ENCODE measurements at regions not wholly inside any gene's neighbourhood (a gene's known extent, or its start where the extent isn't known, plus 50 kb on each side); places are given as distances from the start of the nearest gene placed in this dataset.

DNA sequence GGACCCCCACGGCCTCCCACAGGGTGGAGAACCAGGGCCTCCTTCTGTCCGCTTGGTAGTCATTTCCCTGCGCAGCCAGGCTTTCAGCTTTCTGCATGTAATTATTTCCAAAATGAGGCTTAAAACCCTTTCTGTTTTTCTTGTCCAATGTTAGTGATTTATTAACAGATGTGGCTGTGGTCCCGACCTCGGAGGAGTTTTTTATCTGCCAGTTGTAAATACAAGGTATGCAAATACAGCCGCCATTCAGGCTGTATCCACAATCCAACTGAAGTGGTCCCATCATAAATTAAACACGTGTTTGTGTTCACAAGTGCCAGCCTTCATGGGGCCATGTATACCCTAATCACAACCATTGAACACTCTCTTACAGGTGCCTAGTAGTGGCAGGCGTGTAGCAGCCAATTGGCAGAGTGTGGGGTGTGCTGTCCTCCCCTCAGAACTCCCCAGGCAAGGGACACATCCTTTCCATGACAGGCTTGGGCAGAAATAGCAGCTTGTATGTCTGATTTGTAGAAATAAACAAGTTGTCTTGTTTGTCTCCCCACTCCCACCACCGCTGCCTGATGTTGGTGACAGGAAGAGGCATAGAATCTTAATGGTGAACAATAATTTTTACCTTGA lies 251.3 kb upstream of the MKI67 start:
- DNase-seq, result no peak

DNA sequence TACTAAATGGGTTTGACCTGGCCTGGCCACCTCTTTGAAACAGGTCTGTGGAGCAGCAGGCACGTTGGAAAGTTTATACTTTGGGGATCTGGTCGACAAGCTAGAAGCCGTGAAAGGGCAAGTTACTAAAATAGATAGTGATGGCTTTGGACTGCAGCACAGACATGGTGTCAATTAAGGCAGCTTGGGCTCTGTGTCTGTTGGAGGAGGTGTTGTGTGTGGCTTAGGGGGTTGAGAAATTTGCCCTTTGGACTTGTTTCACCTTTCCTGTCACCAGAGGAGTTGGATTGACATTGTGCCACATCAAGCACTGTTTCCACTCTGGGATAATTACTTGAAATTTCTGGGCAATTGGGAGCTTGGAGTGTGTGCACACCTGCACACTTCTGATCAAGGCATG lies 251.8 kb upstream of the MKI67 start:
- no peak for DNase-seq

DNA sequence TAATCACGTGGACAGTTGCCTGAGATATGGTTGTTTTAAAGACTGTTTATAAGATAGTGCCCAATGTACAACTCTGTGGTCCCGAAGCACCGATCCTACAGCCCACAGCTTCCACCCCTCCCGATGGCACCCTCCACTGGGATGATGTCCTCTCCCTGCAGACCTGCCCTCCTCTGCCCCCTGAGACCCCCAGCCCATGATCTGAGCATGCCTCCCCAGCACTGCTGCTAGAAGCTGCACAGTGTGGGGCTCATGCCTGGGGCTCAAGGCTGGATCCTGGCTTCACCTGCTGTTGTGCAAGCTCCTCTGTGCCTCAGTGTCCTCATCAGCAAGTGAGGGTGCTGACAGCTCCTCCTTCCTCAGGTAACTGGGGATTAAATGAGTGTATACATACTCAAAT lies 254.7 kb upstream of the MKI67 start:
- no peak for DNase-seq

DNA sequence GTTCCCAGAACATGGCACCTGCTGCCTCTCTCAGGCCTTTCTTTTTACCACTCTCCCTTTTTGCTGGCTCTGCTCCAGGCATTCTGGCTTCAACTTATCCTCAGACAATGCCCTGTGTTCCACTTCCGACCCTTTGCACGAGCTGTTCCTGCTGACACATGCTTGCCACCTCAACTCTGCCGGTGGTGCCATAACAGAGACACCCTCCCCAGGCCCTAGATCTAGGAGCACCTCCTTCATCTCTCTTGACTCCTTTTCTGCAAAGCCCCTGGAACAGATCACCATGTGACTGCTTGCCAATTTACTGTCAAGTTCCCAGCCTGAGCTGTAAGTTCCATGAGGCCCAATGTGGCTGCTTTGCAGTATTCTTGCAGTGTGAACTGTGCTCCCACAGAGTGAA lies 256.0 kb upstream of the MKI67 start:
- peak; percentile 32 for DNase-seq

DNA sequence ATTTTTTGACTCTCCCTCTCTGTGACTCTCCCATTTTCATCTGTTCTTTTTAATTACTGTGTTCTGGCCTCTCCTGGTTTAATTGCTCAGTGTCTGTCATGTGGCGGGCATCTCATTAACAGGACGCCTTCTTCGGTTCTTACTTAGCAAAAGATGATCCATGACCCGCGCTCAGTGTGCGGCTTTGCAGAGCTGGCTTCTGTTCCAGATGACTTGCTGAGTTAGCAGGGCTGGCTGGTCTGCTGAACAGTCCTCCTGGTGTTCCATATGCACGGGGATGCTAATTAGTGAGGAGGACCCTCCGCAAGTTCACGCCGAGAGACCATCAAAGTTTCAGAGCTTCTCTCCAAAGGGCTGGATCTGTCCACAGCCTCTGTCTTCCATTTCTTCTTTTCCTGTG lies 258.6 kb upstream of the MKI67 start:
- DNase-seq, result no peak

DNA sequence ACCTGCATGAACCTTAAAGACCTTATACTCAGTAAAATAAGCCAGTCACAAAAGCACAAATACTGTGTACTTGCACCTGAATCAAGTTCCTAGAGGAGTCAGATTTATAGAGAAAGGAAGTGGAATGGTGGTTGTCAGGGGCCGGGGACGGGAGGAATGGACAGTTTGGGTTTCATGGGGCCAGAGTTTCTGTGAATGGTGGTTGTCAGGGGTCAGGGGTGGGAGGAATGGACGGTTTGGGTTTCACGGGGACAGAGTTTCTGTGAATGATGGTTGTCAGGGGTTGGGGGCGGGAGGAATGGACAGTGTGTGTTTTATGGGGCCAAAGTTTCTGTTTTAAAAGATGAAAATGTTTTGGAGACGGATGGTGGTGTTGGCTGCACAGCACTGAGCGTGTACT lies 260.0 kb upstream of the MKI67 start:
- DNase-seq, result no peak

DNA sequence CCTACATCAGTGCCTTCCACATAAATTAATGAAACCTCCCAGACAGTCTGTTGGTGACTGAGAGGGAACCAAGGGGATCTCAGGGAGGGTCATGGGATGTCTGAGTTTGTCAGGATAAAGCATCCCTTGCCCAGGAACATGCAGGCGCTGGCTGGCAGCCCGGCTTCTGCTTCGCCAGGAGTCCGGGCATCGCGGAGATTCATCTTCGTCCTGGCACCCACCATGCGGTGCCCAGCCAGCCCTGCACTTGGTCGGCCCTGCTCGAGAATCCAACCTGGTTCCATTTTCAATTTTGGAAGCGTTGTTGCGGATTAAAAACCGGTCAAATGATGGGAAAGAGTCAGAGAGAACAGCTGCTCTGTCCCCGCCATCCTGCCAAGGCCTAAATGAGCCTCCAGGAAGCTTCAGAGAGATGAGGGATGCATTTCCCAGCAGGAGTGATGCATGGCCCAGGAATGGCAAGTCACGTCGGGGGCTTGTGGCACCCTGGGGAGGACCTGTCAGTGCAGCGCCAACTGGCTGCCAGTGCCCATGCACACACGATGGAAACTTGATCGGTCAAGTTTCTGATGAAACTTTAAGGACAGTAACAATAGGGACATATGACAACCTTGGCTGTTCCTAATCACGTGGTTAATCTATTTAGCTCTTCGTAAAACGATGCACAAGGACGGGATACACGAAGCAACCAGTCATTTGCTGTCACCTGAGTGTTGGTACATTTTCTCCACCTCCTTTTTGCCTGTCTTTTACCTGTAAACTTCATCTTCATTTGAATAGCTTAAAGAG lies 260.8 kb upstream of the MKI67 start:
- DNase-seq, result peak; percentile 76

DNA sequence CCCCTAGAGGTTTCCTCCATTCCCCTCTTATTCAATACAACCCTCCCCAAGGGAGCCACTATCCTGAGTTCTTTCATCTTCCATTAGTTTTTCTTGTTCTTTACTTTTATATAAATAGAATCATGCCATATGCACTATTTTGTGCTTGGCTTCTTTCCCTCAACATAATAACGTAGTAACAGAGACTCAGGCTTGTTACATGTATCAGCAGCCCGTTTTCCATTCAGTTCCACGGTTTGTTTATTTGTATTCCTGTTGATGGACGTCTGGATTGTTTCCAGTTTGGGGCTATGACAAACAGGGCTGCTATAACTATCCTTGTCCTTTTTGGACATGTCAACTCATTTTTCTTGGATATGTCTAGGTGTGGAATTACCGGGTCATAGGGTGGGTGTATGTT lies 264.4 kb upstream of the MKI67 start:
- DNase-seq, result peak; percentile 85

DNA sequence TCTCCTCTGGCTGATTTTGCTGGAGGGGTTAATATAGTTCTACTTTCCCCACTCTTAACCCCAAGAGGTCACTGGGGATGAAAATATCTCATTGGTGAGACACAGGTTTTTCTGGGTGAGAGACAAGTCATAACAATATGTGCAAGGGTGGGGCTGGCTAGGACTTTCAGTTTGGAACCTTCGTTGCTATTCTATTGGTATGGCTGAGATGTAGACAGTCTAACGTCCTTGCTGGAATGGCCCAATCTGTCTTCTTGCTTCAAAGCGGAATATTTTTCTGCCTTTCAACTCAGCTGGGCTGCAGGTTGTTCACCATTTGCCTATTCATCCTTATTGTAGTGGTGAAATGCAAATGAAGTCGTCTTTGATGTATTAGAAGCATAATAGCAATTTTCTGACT lies 267.3 kb upstream of the MKI67 start:
- DNase-seq, result no peak

DNA sequence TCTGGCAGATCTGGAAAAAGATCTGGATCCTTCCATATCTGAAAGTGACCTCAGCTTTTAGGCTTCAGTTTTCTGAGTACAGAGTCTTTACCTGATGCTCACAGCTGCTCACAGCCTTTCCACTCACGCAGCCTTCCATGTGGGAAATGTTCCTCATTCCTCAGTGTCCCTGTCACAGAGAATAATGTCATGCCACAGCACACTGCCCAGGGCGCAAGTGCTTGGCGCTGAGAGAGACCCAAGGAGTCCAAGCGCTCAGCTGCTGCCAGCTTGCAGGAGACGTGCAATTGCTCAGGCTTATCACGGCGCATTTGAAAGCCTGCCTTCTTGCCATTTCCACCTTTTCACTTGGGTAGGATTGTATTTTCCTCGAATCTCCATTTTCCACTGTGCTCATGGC lies 271.9 kb upstream of the MKI67 start:
- DNase-seq, result peak; percentile 32

DNA sequence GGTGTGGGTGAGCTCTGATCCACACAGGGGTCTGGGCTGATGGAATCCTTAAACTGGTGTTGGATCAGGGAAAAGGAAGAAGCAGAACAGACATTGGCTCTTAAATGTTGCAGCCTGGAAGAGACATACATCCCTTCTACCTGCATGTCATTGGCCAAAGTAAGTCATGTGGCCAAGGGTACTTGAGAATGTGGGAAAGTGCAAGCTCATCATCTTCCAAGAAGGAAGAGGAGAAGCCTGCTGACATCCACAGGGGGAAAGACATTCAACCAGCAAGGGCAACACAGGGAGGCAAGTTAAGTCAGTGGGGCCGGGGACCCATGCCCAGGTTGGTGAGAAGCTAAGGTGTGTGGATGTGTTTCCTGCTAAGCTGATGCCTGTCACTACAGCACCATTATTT lies 272.8 kb upstream of the MKI67 start:
- DNase-seq, result no peak

DNA sequence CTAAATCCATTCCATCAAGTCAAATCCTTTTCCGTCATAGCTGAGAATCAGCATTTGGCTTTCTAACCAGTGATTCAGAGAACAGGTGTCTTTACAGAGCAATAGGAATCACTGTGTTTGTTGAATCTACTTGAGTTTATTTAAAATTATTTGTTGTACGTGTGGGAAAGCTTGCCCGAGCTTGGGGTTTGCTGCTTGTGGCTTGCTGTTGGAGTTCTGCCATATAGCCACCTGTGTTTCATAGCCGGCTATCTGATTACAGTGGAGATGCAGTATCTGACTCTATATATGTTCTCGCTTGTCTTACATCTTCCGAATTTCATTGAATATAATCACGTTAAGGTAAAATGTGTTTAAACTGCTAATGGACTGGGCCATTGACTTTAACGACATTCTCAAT lies 274.3 kb upstream of the MKI67 start:
- peak; percentile 39 for DNase-seq

DNA sequence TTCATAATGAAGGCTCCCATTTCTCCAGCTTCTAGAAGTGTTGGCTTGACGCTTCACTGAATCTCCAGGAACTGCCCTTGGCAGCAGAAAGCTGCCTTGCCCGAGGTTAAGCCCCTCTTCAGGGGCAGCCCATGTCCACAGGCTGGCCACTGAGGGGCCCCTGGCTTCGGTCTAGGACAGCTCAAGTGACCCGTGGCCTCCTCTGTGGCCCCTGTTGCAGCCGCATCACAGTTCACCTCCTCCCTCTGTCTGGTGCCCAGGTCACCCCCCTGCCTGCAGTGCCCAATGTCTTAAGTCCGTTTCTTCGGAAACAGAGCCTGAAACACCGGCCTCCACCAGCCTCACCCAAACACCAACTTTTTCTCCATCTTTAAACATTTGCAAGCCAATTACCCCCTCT lies 279.2 kb upstream of the MKI67 start:
- no peak for DNase-seq

DNA sequence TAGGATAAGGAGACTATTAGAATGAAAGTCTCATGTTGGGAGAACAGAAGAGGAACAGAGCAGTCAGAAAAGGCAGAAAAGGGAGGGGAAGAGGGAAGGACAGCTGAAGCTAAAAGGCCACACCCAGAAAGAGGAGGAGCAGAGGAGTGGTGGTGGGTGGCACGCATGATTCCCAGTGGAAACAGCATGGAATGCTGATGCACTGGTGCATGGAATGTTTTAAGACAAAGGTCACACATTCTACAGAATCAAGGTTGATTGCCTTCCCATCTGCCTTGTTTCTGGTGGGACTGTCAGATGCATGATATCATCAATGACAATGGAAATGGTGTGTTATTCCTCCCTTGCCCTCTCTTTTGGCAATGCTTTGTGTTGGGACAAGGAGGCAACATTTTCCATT lies 285.4 kb upstream of the MKI67 start:
- no peak for DNase-seq

DNA sequence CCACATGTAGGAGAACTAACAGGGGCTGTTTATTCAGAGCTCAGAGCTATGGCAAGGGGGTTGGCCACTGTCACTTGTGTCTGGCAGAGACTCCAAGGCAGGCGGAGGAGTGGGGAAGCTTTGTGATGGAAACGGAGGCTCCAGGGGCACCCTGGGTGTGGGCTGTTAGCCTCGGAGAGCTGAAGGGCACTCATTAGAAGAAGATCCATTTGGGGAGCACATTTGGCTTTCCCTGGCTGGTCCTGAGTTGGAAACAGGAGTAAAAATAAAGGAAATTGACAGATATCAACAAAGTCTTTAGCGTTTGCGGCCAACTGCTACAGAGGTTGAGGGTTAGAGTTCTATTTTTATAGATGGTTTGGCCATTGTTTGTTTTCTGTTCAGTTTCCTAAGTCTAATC lies 288.3 kb upstream of the MKI67 start:
- DNase-seq, result no peak

DNA sequence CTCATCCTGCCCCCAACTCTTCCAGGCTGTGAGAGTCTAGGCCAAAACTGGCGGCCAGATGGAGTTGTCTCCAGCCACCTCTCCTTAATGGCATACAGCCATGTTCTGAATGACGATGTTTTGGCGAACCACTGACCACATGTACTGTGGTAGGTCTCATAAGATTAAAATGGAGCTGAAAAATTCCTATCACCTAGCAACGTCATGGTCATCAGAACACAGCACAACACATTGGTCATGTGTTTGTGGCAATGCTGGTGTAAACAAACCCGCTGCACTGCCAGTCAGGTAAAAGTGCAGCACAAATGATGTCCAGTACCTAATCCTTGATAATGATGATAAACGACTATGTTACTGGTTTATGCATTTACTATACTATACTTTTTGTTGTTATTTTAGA lies 290.0 kb upstream of the MKI67 start:
- DNase-seq, result no peak

DNA sequence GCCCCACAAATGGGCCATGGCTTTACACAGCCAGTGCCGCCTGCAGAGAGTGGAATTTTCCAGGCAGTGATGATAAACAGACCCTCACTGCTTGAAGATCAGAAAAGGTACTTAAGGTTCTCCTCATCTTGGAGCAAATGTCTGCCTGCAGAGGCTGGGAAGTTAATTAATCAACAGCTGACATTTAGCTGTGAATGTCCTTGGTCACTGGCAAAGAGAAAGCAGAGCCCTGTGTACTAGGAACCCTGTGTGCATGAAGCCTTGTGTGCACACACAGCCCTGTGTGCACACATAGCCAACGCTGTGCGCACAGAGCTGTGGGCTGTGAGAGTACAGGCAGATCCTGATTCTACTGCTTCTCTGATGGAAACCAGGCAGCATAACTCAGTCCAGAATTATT lies 291.6 kb upstream of the MKI67 start:
- no peak for DNase-seq

DNA sequence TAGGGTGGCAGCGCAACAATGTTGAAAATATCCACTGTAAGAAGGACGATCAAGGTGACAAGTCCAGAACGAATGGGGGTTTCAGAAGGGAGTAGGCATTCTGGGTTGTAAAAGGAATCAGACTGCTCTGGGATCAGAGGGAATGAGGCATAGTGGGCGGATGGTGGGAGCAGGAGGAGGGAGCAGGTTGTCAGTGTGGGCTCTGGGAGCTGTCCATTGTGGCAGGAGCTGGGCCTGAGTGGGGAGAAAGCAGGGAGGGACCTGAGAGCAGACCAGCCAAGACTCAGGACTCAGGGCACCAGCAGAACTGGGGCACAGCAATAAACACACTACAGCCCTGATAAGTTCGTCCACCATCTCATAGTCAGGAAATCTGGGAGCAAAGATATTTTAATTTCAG lies 292.6 kb upstream of the MKI67 start:
- no peak for DNase-seq

DNA sequence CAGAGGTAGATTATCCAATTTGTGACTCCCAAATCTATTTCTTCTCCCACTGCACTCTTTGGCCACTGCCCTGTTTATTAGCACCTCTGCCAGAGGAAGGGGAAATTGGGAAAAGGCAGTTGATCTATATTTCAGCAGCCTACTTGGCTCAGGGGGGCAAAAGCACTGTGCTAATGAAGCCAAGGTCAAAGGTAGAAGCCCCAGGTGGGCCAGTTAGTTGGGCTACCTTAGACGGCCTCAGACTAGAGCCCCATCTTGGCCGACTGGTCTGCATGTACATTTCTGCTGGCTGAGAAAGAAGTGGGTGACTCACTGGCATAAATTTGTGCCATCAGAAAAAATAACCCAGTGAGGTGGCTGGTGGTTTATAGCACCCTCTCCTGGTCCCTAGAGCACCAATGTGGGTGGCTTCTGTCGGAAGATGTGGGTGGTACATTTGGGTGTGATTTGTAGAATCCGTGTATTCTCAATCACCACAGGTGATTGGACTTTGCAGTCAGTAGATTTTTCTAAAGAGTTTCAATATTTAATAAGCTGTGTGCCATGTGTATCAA lies 293.3 kb upstream of the MKI67 start:
- DNase-seq, result no peak

DNA sequence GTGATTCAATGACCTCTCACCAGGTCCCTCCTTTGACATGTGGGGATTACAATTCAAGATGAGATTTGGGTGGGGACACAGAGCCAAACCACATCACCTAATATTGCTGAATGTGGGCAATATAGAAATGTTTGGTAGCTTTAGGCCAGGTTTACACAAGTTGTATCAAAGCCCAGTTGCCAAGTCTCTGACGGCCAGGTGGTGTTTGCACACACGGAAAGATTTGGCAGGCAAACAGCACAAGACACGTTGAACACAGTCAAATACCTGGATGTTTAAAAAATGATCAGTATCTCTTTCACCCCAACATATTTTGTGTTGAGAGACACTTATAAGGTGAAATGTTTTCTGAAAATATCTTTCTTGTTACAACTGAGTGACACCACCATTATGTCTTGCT lies 294.4 kb upstream of the MKI67 start:
- no peak for DNase-seq

DNA sequence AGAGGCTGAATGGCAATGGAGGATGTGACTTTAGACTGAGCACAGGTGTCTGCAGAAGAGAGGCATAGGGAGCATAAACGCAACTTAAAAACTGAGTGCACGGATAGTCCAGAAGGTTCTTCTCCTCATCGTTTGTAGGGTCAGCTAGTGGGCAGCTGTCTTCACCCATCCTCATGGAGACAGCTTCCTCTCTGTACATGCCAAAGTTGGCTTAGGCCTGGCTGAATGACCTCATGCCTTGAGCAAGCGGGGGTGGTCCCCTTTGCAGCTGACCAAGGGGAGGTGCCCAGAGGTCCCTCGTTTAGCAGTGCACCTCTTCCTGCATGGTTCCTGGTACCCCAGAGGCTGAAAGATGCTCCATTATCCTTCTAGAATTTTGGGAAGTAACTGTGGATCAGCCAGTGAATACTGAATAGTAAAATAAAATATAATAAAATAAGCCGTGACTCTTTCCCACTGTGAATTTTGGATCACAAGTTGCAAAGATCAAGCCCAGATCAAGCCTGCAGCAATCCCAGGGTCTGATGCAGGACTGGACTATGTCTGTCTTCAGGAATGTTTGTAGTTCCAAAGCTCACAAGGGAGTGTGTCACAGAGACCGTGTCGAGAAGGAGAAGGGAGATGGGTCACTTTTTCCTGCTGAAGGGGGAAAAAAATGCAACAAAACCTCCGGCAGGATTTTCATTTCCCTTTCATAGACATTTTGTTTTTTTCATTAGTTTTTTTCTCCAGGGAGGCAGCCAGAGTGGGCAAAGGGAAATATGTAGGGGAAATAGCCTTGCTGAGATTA lies 295.3 kb upstream of the MKI67 start:
- peak; percentile 61 for DNase-seq

DNA sequence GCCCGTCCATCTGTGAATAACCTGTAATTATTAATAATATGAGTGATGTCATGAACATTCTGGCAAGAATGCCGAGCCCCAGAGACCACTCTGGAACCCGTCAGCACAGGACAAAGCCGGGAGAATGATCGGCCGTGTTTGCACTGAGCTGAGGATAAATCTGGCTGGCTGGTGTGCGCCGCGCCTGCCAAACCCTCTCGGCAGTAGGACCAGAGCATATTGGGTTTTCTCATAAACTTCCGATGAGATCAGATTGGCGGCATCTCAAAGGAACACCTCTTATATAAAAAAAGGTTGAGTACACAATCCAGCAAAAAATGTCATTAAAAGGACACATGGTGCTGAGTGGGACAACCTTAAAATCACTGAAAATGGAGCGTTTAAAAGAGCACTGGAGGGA lies 296.0 kb upstream of the MKI67 start:
- peak; percentile 69 for DNase-seq

DNA sequence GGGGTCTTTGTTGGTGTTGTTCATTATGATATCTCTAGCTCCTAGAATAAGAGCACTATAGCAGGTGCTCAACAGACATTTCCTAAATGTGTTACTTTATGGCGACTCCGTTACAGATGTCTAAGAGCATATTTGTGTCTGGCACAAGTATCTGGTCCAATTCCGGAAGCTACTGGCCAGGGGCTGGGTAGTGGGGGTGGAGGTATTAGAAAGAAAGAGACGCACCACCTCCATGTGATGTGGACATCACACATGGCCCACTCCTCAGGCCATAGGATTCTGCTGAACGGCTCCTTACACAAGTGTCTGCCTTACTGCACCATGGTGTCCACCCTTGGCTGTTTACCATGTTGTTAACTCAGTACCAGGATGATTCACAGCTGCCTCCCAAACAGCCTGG lies 296.8 kb upstream of the MKI67 start:
- no peak for DNase-seq
